ENCODE measurements at regions not wholly inside any gene's neighbourhood (a gene's known extent, or its start where the extent isn't known, plus 50 kb on each side); places are given as distances from the start of the nearest gene placed in this dataset.
"Not testable (repeated sequence)": the region's sequence is repeated elsewhere in the genome, so short reads cannot be mapped to it uniquely, and the experiment has no call there.

DNA sequence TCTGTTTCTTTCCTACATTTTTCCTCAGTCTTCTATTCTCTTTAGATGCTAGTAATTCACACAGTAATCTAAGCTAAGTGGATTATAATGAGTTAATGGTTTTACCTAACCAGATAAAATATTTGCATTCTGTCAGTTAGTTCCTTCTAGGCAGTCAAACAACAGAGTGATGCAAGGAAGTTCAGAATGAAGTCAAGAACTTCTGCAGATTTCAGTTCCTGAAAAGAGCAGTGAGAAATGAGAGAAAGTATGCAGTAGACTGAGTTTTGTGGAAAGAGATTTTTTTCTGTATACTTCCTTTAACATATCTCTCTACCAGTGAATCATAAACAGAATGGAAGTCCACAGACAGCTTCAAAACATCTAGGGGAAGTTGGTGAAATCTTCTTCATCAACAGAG is 774.0 kb upstream of the POU3F4 start (continued):
- TF ChIP-seq SUPT20H (IDR thresholded peaks at IDR 0.05; ENCODE audit: borderline replicate concordance, control insufficient read depth, low read depth, low read length) (no peak), SMAD1 (IDR thresholded peaks at IDR 0.05; ENCODE audit: low read depth, partially characterized antibody) (no peak)

DNA sequence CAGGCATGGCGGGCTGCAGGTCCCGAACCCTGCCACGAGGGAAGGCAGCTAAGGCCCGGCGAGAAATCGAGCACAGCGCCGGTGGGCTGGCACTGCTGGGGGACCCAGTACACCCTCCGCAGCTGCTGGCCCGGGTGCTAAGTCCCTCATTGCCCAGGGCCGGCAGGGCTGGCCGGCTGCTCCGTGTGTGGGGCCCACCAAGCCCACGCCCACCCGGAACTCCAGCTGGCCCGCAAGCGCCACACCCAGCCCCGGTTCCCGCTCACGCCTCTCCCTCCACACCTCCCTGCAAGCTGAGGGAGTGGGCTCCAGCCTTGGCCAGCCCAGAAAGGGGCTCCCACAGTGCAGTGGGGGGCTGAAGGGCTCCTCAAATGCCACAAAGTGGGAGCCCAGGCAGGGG is 769.8 kb upstream of the POU3F4 start:
- H3K4me2 ChIP-seq (ENCODE audit: control insufficient read depth, insufficient read depth); H3K9ac ChIP-seq (ENCODE audit: control insufficient read depth, insufficient read depth, low read length); FAIRE-seq; ATAC-seq; H4K20me1 ChIP-seq (ENCODE audit: control insufficient read depth, insufficient read depth); H3K4me3 ChIP-seq; POLR2A ChIA-PET; DNase-seq (ENCODE audit: low read depth, low spot score); SMC1A ChIA-PET (ENCODE audit: uncharacterized antibody, unreplicated experiment); CTCF ChIA-PET; H3K36me3 ChIP-seq (ENCODE audit: control insufficient read depth in 2 of 2, insufficient read depth in 2 of 2, low read length in 1 of 2); H3K9me3 ChIP-seq (replicated peaks; ENCODE audit: control insufficient read depth, insufficient read depth, low read length); H3K4me1 ChIP-seq (ENCODE audit: control insufficient read depth, insufficient read depth, low read length); RAD21 ChIA-PET (ENCODE audit: unreplicated experiment); in situ Hi-C loops (cut with MboI); BruUV-seq (replicated peaks); H2AFZ ChIP-seq (ENCODE audit: control insufficient read depth, low read depth, low read length); H3K27me3 ChIP-seq (replicated peaks in 1 of 2; ENCODE audit: control insufficient read depth in 2 of 2, insufficient read depth in 2 of 2, low read length in 1 of 2); H3K79me2 ChIP-seq (ENCODE audit: control insufficient read depth, insufficient read depth, low read length); H3K27ac ChIP-seq (ENCODE audit: control insufficient read depth, insufficient read depth): not testable (repeated sequence)
- intact Hi-C loops (cut with micrococcal nuclease; ENCODE audit: unreplicated experiment) = loop anchor here (2.0 kb wide), 1 partner anchor 20 kb away; no protein-coding TSS in a partner anchor
- WGBS (ENCODE audit: insufficient coverage, insufficient replicate concordance, low lambda C conversion rate, missing lambda C conversion rate) = 85% methylated on average over 19 of the region's 20 CpGs

DNA sequence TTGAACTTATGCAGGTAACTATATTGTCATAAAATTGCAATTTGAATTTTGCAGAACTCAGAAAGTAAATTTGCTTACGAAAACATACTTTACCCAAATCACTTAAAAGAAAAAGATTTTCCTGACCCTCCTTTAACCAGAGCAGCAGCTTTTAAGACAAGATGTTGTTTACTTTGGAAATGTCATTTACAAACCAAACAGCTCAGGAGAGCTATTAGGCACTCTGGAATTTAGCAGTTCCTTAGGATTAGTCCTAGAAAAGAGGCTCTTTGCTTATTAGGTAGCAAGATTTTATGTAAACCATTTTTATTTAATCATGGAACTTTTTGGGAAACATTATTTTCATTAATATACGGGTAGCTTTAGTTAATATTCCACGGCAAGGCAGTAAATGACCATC is 765.7 kb upstream of the POU3F4 start:
- FAIRE-seq = no peak
- Histone ChIP-seq H3K27me3 (replicated peaks in 1 of 2; ENCODE audit: control insufficient read depth in 2 of 2, insufficient read depth in 2 of 2, low read length in 1 of 2) (no peaks in the 10 kb centered on the region), H3K4me1 (ENCODE audit: control insufficient read depth, insufficient read depth, low read length) (no peaks in the 10 kb centered on the region), H3K4me2 (ENCODE audit: control insufficient read depth, insufficient read depth) (no peak overlapping the region), H3K36me3 (ENCODE audit: control insufficient read depth in 2 of 2, insufficient read depth in 2 of 2, low read length in 1 of 2) (no peaks in the 10 kb centered on the region), H3K9ac (ENCODE audit: control insufficient read depth, insufficient read depth, low read length) (no peak overlapping the region), H3K4me3 (no peak overlapping the region), H3K27ac (ENCODE audit: control insufficient read depth, insufficient read depth) (no peak overlapping the region), H3K79me2 (ENCODE audit: control insufficient read depth, insufficient read depth, low read length) (no peaks in the 10 kb centered on the region), H3K9me3 (replicated peaks; ENCODE audit: control insufficient read depth, insufficient read depth, low read length) (no peaks in the 10 kb centered on the region), H4K20me1 (ENCODE audit: control insufficient read depth, insufficient read depth) (no peaks in the 10 kb centered on the region), H2AFZ (ENCODE audit: control insufficient read depth, low read depth, low read length) (no peak overlapping the region)
- intact Hi-C loops (cut with micrococcal nuclease; ENCODE audit: unreplicated experiment) = no loop called here
- no peak for ATAC-seq
- in situ Hi-C loops (cut with MboI) = no loop called here
- TF ChIP-seq NRF1 (conservative IDR thresholded peaks at IDR 0.05; ENCODE audit: low read depth, low read length) (no peak), ZNF24 (IDR thresholded peaks at IDR 0.05) (no peak), RAD51 (IDR thresholded peaks at IDR 0.05) (no peak)
- TF ChIP-seq, protein P1, sequence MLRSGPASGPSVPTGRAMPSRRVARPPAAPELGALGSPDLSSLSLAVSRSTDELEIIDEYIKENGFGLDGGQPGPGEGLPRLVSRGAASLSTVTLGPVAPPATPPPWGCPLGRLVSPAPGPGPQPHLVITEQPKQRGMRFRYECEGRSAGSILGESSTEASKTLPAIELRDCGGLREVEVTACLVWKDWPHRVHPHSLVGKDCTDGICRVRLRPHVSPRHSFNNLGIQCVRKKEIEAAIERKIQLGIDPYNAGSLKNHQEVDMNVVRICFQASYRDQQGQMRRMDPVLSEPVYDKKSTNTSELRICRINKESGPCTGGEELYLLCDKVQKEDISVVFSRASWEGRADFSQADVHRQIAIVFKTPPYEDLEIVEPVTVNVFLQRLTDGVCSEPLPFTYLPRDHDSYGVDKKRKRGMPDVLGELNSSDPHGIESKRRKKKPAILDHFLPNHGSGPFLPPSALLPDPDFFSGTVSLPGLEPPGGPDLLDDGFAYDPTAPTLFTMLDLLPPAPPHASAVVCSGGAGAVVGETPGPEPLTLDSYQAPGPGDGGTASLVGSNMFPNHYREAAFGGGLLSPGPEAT (IDR thresholded peaks at IDR 0.05; ENCODE audit: low read depth) = no peak
- DNase-seq (ENCODE audit: low read depth, low spot score) = no peak
- CTCF ChIA-PET = interaction anchor here (0.7 kb wide), 1 partner anchor 1044 kb away, joined by 3 read pairs; no protein-coding TSS in a partner anchor
- POLR2A ChIA-PET = interaction anchor here (0.6 kb wide), 1 partner anchor 24 kb away, joined by 3 read pairs; no protein-coding TSS in a partner anchor
- RAD21 ChIA-PET (ENCODE audit: unreplicated experiment) = no interaction called here
- no TSS peak for BruUV-seq (replicated peaks)
- SMC1A ChIA-PET (ENCODE audit: uncharacterized antibody, unreplicated experiment) = interaction anchor here (0.6 to 1.6 kb wide), 2 partner anchors 66 to 202 kb away, joined by 3 to 4 read pairs; no protein-coding TSS in a partner anchor
- WGBS (ENCODE audit: insufficient coverage, insufficient replicate concordance, low lambda C conversion rate, missing lambda C conversion rate) = 73% methylated on average over 3 of the region's 3 CpGs

DNA sequence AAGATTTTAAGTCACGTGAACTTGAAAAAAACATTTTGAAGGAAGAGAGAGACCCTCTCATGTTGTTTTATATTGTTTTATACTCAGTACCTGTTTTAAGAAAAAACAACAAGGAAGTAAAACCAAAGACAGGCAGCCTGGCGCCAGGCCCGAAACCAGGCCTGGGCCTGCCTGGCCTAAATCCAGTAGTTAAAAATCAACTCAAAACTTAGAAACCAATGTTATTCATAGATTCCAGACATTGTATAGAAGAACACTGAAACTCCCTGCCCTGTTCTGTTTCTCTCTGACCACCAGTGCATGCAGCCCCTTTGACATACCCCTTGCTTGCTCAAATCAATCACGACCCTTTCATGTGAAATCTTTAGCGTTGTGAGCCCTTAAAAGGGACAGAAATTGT is 762.4 kb upstream of the POU3F4 start:
- POLR2A ChIA-PET = interaction anchor here (0.8 kb wide), 1 partner anchor 22 kb away, joined by 3 read pairs; no protein-coding TSS in a partner anchor
- FAIRE-seq; in situ Hi-C loops (cut with MboI): not testable (repeated sequence)

More for the DNA sequence above, 762.4 kb upstream of the POU3F4 start:
- ChIA-PET CTCF (interaction anchor here (0.7 kb wide), 1 partner anchor 11 kb away, joined by 3 read pairs; no protein-coding TSS in a partner anchor), SMC1A (ENCODE audit: uncharacterized antibody, unreplicated experiment) (interaction anchor here (2.3 kb wide), 1 partner anchor 10 kb away, joined by 10 read pairs; no protein-coding TSS in a partner anchor), RAD21 (ENCODE audit: unreplicated experiment) (interaction anchor here (0.9 kb wide), 1 partner anchor 12 kb away, joined by 4 read pairs; no protein-coding TSS in a partner anchor)
- H2AFZ ChIP-seq (ENCODE audit: control insufficient read depth, low read depth, low read length); H3K4me3 ChIP-seq; H3K79me2 ChIP-seq (ENCODE audit: control insufficient read depth, insufficient read depth, low read length); H3K9ac ChIP-seq (ENCODE audit: control insufficient read depth, insufficient read depth, low read length); H3K27ac ChIP-seq (ENCODE audit: control insufficient read depth, insufficient read depth); DNase-seq (ENCODE audit: low read depth, low spot score); BruUV-seq (replicated peaks); H3K4me1 ChIP-seq (ENCODE audit: control insufficient read depth, insufficient read depth, low read length); H3K36me3 ChIP-seq (ENCODE audit: control insufficient read depth in 2 of 2, insufficient read depth in 2 of 2, low read length in 1 of 2); H3K4me2 ChIP-seq (ENCODE audit: control insufficient read depth, insufficient read depth); H3K9me3 ChIP-seq (replicated peaks; ENCODE audit: control insufficient read depth, insufficient read depth, low read length); intact Hi-C loops (cut with micrococcal nuclease; ENCODE audit: unreplicated experiment); H4K20me1 ChIP-seq (ENCODE audit: control insufficient read depth, insufficient read depth); H3K27me3 ChIP-seq (replicated peaks in 1 of 2; ENCODE audit: control insufficient read depth in 2 of 2, insufficient read depth in 2 of 2, low read length in 1 of 2): not testable (repeated sequence)
- WGBS (ENCODE audit: insufficient coverage, insufficient replicate concordance, low lambda C conversion rate, missing lambda C conversion rate) = 27% methylated on average over 5 of the region's 5 CpGs
- ATAC-seq = peak; percentile 33
